ENCODE measurements at regions not wholly inside any gene's neighbourhood (a gene's known extent, or its start where the extent isn't known, plus 50 kb on each side); places are given as distances from the start of the nearest gene placed in this dataset.

- no peak for TF ChIP-seq CTCF (IDR thresholded peaks at IDR 0.05; ENCODE audit: borderline replicate concordance, extremely low read depth, low read length, poor library complexity, severe bottlenecking)
- TF ChIP-seq EZH2 (IDR thresholded peaks at IDR 0.05; ENCODE audit: borderline replicate concordance, low read depth, low read length, severe bottlenecking) = no peak
Measured at GRCh38 chr5:110351430-110351829, 375.0 kb downstream of the TMEM232 start.

Measured in DND-41 (cell line).